PC-3 (cell line): ENCODE measurements at regions not wholly inside any gene's neighbourhood (a gene's known extent, or its start where the extent isn't known, plus 50 kb on each side); places are given as distances from the start of the nearest gene placed in this dataset.
A peak's percentile ranks its signal among the peaks of the same experiment; 100 is the strongest.

Experiments
- ATAC-seq: fragments of 200-7000 bp; cut with Tn5 transposase; 2 replicates; pipeline ENCODE4 v1.9.1; 2020; ENCODE audit warnings: mild to moderate bottlenecking, moderate library complexity
- BruUV-seq: library from RNA; stranded (reverse); fragments of 400-500 nt; replicated peaks from 2 replicates; lab custom pipeline; 2021; lab: Mats Ljungman, UMichigan
- CTCF ChIA-PET: fragments of 300-600 bp; sonication (Branson Sonifier 250); formaldehyde crosslinking; loops from one replicate; lab custom pipeline; 2022; ENCODE audit warnings: antibody characterized with exemption; lab: Charles Lee
- POLR2A ChIA-PET: fragments of 300-600 bp; sonication (Branson Sonifier 250); formaldehyde crosslinking; loops from one replicate; lab custom pipeline; 2022; ENCODE audit warnings: antibody characterized with exemption; ENCODE audit not compliant: unreplicated experiment; lab: Charles Lee
- DNase-seq: peaks from one replicate; pipeline ENCODE4 v3.0.0-alpha.2; 2015
- H2AFZ ChIP-seq: fragments of 300-600 bp; sonication (generic); 2 replicates; pipeline ENCODE4 v1.6.0; 2016; ENCODE audit warnings: antibody characterized with exemption, low read length
- H3F3A ChIP-seq: fragments of 300-600 bp; sonication (generic); one replicate; pipeline ENCODE4 v1.6.0; 2017; ENCODE audit warnings: antibody characterized with exemption, low read length, control low read depth, mild to moderate bottlenecking; ENCODE audit not compliant: unreplicated experiment
- H3K27ac ChIP-seq: fragments of 300-600 bp; sonication (generic); 2 replicates; pipeline ENCODE4 v1.5.1; 2016; ENCODE audit warnings: mild to moderate bottlenecking, low read length
- H3K27me3 ChIP-seq: fragments of 300-600 bp; sonication (generic); 2 replicates; pipeline ENCODE4 v1.6.1; 2016; ENCODE audit warnings: low read length, mixed read lengths
- H3K36me3 ChIP-seq: fragments of 300-600 bp; sonication (generic); 2 replicates; pipeline ENCODE4 v1.6.1; 2016; ENCODE audit warnings: low read depth, mixed run types, low read length, mixed read lengths
- H3K4me1 ChIP-seq: fragments of 300-600 bp; sonication (generic); 2 replicates; pipeline ENCODE4 v1.5.1; 2016; ENCODE audit warnings: low read length; ENCODE audit not compliant: insufficient read depth
- H3K4me2 ChIP-seq: fragments of 300-600 bp; sonication (generic); 2 replicates; pipeline ENCODE4 v1.6.0; 2016; ENCODE audit warnings: low read length
- H3K4me3 ChIP-seq: fragments of 300-600 bp; sonication (generic); 2 replicates; pipeline ENCODE4 v1.5.1; 2016; ENCODE audit warnings: mild to moderate bottlenecking, low read length, mixed read lengths
- H3K79me2 ChIP-seq: fragments of 300-600 bp; sonication (generic); 2 replicates; pipeline ENCODE4 v1.6.1; 2017; ENCODE audit warnings: low read length, mixed read lengths
- H3K9ac ChIP-seq: fragments of 300-600 bp; sonication (generic); 2 replicates; pipeline ENCODE4 v1.6.0; 2016; ENCODE audit warnings: mild to moderate bottlenecking, low read length
- H3K9me2 ChIP-seq: fragments of 300-600 bp; sonication (generic); replicated peaks from 2 replicates; pipeline ENCODE4 v1.6.1; 2016; ENCODE audit warnings: mixed run types, low read length, mixed read lengths
- H3K9me3 ChIP-seq: fragments of 300-600 bp; sonication (generic); 2 replicates; pipeline ENCODE4 v1.6.1; 2016; ENCODE audit warnings: low read length, mixed read lengths
- H4K20me1 ChIP-seq: fragments of 300-600 bp; sonication (generic); 2 replicates; pipeline ENCODE4 v1.6.1; 2016; ENCODE audit warnings: low read length, mixed read lengths
- EZH2 ChIP-seq: fragments of 300-600 bp; sonication (generic); IDR thresholded peaks from one replicate; pipeline ENCODE4 v1.6.1; 2017; ENCODE audit warnings: antibody characterized with exemption, mild to moderate bottlenecking, low read length; ENCODE audit not compliant: unreplicated experiment
- EZH2phosphoT487 ChIP-seq: fragments of 300-600 bp; sonication (generic); IDR thresholded peaks from 2 replicates; pipeline ENCODE4 v1.6.1; 2018; ENCODE audit warnings: mild to moderate bottlenecking, antibody characterized with exemption, low read length, borderline replicate concordance
- intact Hi-C: fragments of 100-400 bp; cut with micrococcal nuclease; formaldehyde crosslinking; loops from 2 replicates; pipeline ENCODE4 v1.9.0; 2023
- TF ChIP-seq, protein P1 (sequence below): fragments of 300-600 bp; sonication (generic); conservative IDR thresholded peaks from 2 replicates; pipeline ENCODE4 v1.5.1; 2017; ENCODE audit warnings: antibody characterized with exemption, low read depth, mild to moderate bottlenecking, low read length

DNA sequence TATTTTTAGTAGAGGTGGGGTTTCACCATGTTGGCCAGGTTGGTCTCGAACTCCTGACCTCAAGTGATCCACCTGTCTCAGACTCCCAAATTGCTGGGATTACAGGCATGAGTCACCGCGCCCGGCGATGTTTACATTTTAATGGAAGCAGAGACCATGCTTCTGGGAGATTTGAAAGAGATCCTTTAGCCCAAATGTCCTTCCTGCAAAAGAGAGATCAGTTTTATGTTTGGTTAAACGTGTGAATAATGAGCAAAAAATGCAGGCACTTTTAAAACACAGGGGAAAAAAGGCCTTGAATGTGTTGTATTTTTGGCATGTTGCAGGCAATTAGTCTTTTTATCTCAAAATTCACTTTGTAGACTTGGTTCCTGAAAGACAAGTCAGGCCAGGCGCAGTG lies 95.8 kb upstream of the ELOVL6 start:
- ChIA-PET CTCF (no interaction called here), POLR2A (no interaction called here)
- H3K4me1 ChIP-seq: peaks cover 6% of the 10 kb centered on the region
- TF ChIP-seq, protein P1, sequence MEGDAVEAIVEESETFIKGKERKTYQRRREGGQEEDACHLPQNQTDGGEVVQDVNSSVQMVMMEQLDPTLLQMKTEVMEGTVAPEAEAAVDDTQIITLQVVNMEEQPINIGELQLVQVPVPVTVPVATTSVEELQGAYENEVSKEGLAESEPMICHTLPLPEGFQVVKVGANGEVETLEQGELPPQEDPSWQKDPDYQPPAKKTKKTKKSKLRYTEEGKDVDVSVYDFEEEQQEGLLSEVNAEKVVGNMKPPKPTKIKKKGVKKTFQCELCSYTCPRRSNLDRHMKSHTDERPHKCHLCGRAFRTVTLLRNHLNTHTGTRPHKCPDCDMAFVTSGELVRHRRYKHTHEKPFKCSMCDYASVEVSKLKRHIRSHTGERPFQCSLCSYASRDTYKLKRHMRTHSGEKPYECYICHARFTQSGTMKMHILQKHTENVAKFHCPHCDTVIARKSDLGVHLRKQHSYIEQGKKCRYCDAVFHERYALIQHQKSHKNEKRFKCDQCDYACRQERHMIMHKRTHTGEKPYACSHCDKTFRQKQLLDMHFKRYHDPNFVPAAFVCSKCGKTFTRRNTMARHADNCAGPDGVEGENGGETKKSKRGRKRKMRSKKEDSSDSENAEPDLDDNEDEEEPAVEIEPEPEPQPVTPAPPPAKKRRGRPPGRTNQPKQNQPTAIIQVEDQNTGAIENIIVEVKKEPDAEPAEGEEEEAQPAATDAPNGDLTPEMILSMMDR: no peak
- no peak for TF ChIP-seq EZH2
- no peak for TF ChIP-seq EZH2phosphoT487
- H3K9me2 ChIP-seq: no peaks in the 10 kb centered on the region
- H3K27me3 ChIP-seq: no peaks in the 10 kb centered on the region
- no peak overlapping the region for H3K4me3 ChIP-seq
- H4K20me1 ChIP-seq: no peaks in the 10 kb centered on the region
- intact Hi-C loops: no loop called here
- DNase-seq: peak; percentile 66
- ATAC-seq: no peak; the same call in 1 of the 2 replicates
- no peaks in the 10 kb centered on the region for H3F3A ChIP-seq
- H3K9ac ChIP-seq: no peak overlapping the region
- no peaks in the 10 kb centered on the region for H3K79me2 ChIP-seq
- H3K4me2 ChIP-seq: no peak overlapping the region
- H3K27ac ChIP-seq: 0 out of 2 replicates have a peak overlapping the region, but pooled peaks have one; percentile 25
- BruUV-seq: no TSS peak
- no peaks in the 10 kb centered on the region for H3K36me3 ChIP-seq
- H3K9me3 ChIP-seq: no peaks in the 10 kb centered on the region
- no peak overlapping the region for H2AFZ ChIP-seq

DNA sequence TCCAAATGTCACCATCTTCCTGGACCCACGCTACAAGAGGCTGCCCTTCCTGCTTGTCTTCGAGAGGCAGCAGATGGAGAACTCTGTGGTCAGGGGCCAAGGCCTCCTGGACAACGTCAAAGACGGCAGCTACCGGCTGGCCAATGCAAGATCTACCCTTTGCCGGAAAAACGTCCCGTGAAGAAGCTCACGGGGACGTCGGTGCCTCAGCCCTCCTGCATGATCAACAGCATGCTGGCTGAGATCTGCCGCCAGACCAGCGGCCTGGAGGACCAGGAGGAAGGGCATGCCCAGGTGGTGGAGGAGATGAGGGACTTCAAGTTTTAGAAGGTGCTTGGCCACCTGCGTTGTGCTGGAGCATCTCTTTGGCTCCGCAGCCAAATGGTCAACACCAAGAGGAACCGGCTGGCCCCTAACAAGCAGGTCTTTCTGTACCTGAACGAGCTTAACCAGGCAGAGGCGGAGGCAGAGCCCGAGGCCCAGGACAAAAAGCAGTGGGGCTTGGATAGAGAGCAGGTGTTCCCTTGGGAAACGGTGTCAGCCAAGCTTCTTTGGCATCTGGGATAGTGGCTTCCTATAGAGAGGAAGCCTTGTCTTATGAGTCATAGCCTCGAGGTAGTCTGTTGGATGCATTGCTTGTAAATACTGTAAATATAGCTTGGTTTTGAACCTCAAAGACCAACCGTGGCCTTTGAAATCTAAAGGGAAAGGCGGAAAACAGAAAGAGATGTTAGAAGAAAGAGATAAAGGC lies 94.8 kb upstream of the ELOVL6 start:
- CTCF ChIA-PET: no interaction called here
- Histone ChIP-seq H3K79me2 (no peaks in the 10 kb centered on the region), H4K20me1 (no peaks in the 10 kb centered on the region), H2AFZ (no peak overlapping the region), H3K9me3 (no peaks in the 10 kb centered on the region), H3K27ac (0 out of 2 replicates have a peak overlapping the region, but pooled peaks have one; percentile 25), H3K4me2 (no peak overlapping the region), H3K36me3 (no peaks in the 10 kb centered on the region), H3K4me3 (no peak overlapping the region), H3K27me3 (no peaks in the 10 kb centered on the region), H3K9ac (no peak overlapping the region), H3F3A (no peaks in the 10 kb centered on the region), H3K9me2 (no peaks in the 10 kb centered on the region), H3K4me1 (peaks cover 6% of the 10 kb centered on the region)
- intact Hi-C loops: no loop called here
- no peak for TF ChIP-seq EZH2phosphoT487
- TF ChIP-seq, protein P1: no peak
- peak; percentile 35 for DNase-seq
- no TSS peak for BruUV-seq
- POLR2A ChIA-PET: no interaction called here
- ATAC-seq: peak; percentile 42

DNA sequence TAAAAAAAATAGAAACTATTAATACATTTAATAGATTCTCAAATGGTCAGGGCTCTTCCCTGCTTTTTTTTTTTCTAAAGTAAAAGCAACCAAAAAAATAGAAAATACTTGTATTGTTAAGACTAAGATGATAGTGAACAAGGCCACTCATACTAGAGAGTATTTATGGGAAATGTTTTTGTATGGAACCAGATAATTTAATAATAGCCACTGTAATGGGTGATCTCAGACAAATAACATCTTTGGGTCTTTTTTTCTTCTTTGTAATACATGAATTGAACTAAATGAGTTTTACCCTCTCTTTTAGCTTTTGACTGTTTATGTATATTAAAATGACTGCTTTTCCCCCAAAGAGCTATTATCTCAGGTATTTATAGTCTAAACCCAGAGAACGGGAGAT lies 92.1 kb upstream of the ELOVL6 start:
- H3K4me2 ChIP-seq: no peak overlapping the region
- H2AFZ ChIP-seq: no peak overlapping the region
- H3F3A ChIP-seq: no peaks in the 10 kb centered on the region
- no peaks in the 10 kb centered on the region for H3K9me3 ChIP-seq
- ChIA-PET CTCF (no interaction called here), POLR2A (no interaction called here)
- H3K9me2 ChIP-seq: no peaks in the 10 kb centered on the region
- no peak for ATAC-seq
- no peaks in the 10 kb centered on the region for H4K20me1 ChIP-seq
- intact Hi-C loops: no loop called here
- H3K4me1 ChIP-seq: peaks cover 11% of the 10 kb centered on the region
- BruUV-seq: no TSS peak
- H3K27me3 ChIP-seq: no peaks in the 10 kb centered on the region
- no peak for DNase-seq
- H3K9ac ChIP-seq: no peak overlapping the region
- no peak for TF ChIP-seq EZH2
- TF ChIP-seq, protein P1: no peak
- no peak for TF ChIP-seq EZH2phosphoT487
- no peaks in the 10 kb centered on the region for H3K79me2 ChIP-seq
- no peak overlapping the region for H3K27ac ChIP-seq
- H3K4me3 ChIP-seq: no peak overlapping the region
- H3K36me3 ChIP-seq: no peaks in the 10 kb centered on the region
